ENCODE measurements at regions not wholly inside any gene's neighbourhood (a gene's known extent, or its start where the extent isn't known, plus 50 kb on each side); places are given as distances from the start of the nearest gene placed in this dataset.

GRCh38 chr2:19070886-19071285 is 287.5 kb downstream of the OSR1 start:
- TF ChIP-seq EZH2phosphoT487 (IDR thresholded peaks at IDR 0.05; ENCODE audit: low read depth) (no peak), CTCF (IDR thresholded peaks at IDR 0.05; ENCODE audit: low read depth, low read length) (no peak)
- no peak overlapping the region for H3K27ac ChIP-seq (ENCODE audit: low read length)
- no peak overlapping the region for H2AFZ ChIP-seq (ENCODE audit: low read depth, low read length)
- H3K4me2 ChIP-seq (ENCODE audit: low read length): no peak overlapping the region
- no peaks in the 10 kb centered on the region for H3K79me2 ChIP-seq (ENCODE audit: low read length)
- H3K4me1 ChIP-seq (ENCODE audit: low read length): no peaks in the 10 kb centered on the region
- no peak overlapping the region for H3K9ac ChIP-seq (ENCODE audit: low read length)
- H3K4me3 ChIP-seq (ENCODE audit: low read length): no peak overlapping the region
- no peaks in the 10 kb centered on the region for H4K20me1 ChIP-seq (ENCODE audit: insufficient read depth, low read length)
- H3K9me3 ChIP-seq (ENCODE audit: insufficient read depth, low read length): no peaks in the 10 kb centered on the region
- no peaks in the 10 kb centered on the region for H3K36me3 ChIP-seq (replicated peaks; ENCODE audit: low read depth, low read length)
- H3K27me3 ChIP-seq (ENCODE audit: low read depth, low read length): no peaks in the 10 kb centered on the region

- no peak overlapping the region for H2AFZ ChIP-seq (ENCODE audit: low read depth, low read length)
- no peaks in the 10 kb centered on the region for H3K36me3 ChIP-seq (replicated peaks; ENCODE audit: low read depth, low read length)
- TF ChIP-seq CTCF (IDR thresholded peaks at IDR 0.05; ENCODE audit: low read depth, low read length) (no peak), EZH2phosphoT487 (IDR thresholded peaks at IDR 0.05; ENCODE audit: low read depth) (no peak)
- H4K20me1 ChIP-seq (ENCODE audit: insufficient read depth, low read length): no peaks in the 10 kb centered on the region
- H3K9me3 ChIP-seq (ENCODE audit: insufficient read depth, low read length): no peaks in the 10 kb centered on the region
- H3K27ac ChIP-seq (ENCODE audit: low read length): no peak overlapping the region
- no peak overlapping the region for H3K4me3 ChIP-seq (ENCODE audit: low read length)
- no peaks in the 10 kb centered on the region for H3K27me3 ChIP-seq (ENCODE audit: low read depth, low read length)
- H3K4me1 ChIP-seq (ENCODE audit: low read length): no peaks in the 10 kb centered on the region
- H3K9ac ChIP-seq (ENCODE audit: low read length): no peak overlapping the region
- no peak overlapping the region for H3K4me2 ChIP-seq (ENCODE audit: low read length)
- H3K79me2 ChIP-seq (ENCODE audit: low read length): no peaks in the 10 kb centered on the region
Observed at GRCh38 chr2:19068206-19068605, 290.2 kb downstream of the OSR1 start.

GRCh38 chr2:19062370-19062769 is 296.1 kb downstream of the OSR1 start:
- no peaks in the 10 kb centered on the region for H3K4me1 ChIP-seq (ENCODE audit: low read length)
- H2AFZ ChIP-seq (ENCODE audit: low read depth, low read length): no peak overlapping the region
- H4K20me1 ChIP-seq (ENCODE audit: insufficient read depth, low read length): no peaks in the 10 kb centered on the region
- no peaks in the 10 kb centered on the region for H3K79me2 ChIP-seq (ENCODE audit: low read length)
- H3K4me2 ChIP-seq (ENCODE audit: low read length): no peak overlapping the region
- TF ChIP-seq EZH2phosphoT487 (IDR thresholded peaks at IDR 0.05; ENCODE audit: low read depth): no peak
- TF ChIP-seq CTCF (IDR thresholded peaks at IDR 0.05; ENCODE audit: low read depth, low read length): no peak
- H3K36me3 ChIP-seq (replicated peaks; ENCODE audit: low read depth, low read length): no peaks in the 10 kb centered on the region
- H3K27ac ChIP-seq (ENCODE audit: low read length): no peak overlapping the region
- H3K9me3 ChIP-seq (ENCODE audit: insufficient read depth, low read length): no peaks in the 10 kb centered on the region
- H3K4me3 ChIP-seq (ENCODE audit: low read length): no peak overlapping the region
- H3K9ac ChIP-seq (ENCODE audit: low read length): no peak overlapping the region
- no peaks in the 10 kb centered on the region for H3K27me3 ChIP-seq (ENCODE audit: low read depth, low read length)

GRCh38 chr2:19059076-19059475 is 299.3 kb downstream of the OSR1 start:
- no peak overlapping the region for H3K4me2 ChIP-seq (ENCODE audit: low read length)
- no peaks in the 10 kb centered on the region for H3K27me3 ChIP-seq (ENCODE audit: low read depth, low read length)
- H3K27ac ChIP-seq (ENCODE audit: low read length): no peak overlapping the region
- H3K9me3 ChIP-seq (ENCODE audit: insufficient read depth, low read length): no peaks in the 10 kb centered on the region
- H4K20me1 ChIP-seq (ENCODE audit: insufficient read depth, low read length): no peaks in the 10 kb centered on the region
- no peak overlapping the region for H2AFZ ChIP-seq (ENCODE audit: low read depth, low read length)
- no peak overlapping the region for H3K4me3 ChIP-seq (ENCODE audit: low read length)
- TF ChIP-seq CTCF (IDR thresholded peaks at IDR 0.05; ENCODE audit: low read depth, low read length): no peak
- TF ChIP-seq EZH2phosphoT487 (IDR thresholded peaks at IDR 0.05; ENCODE audit: low read depth): no peak
- H3K36me3 ChIP-seq (replicated peaks; ENCODE audit: low read depth, low read length): no peaks in the 10 kb centered on the region
- no peak overlapping the region for H3K9ac ChIP-seq (ENCODE audit: low read length)
- H3K79me2 ChIP-seq (ENCODE audit: low read length): no peaks in the 10 kb centered on the region
- no peaks in the 10 kb centered on the region for H3K4me1 ChIP-seq (ENCODE audit: low read length)
